ENCODE measurements at regions not wholly inside any gene's neighbourhood (a gene's known extent, or its start where the extent isn't known, plus 50 kb on each side); places are given as distances from the start of the nearest gene placed in this dataset.

DNA sequence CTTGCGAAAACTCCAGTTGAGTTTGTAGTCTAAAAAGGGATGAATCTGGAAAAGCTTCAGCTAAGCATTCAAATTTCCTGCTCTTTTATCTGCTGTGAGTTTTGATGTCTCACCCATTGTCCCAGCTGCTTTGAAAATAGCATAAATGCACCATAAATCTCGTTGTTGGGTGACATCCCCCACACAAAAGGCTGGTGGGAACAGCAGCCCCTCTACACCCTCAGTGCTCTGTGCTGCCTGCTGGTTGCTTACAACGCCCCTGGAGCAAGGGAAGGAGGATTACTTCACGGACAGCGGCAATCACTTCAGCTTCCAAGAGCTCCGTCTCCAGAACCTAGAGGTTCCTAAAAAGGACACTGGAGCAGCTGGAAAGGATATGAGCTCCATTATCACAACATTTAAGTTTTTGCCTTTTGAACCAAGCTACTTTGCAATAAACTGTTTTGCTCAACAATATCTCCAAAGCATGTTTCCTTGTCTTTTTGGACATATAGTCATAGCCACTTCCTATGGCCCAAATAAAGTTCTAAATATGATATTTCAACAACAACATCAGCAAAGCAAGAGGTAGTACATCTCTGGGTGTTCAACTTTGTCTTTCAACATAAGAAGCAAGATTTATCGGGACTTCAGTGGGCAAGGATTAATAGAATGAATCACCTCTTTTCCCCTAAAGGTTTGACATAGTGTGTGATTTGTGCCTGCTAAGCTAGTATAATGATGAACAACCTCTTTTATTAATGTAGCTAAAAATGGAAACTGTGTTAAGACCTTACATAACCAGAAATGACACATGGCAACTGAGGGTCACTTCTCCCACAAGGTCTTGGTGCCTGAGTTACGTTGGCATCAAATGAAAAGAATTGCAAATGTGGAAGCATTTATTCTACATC lies 413.5 kb downstream of the TXNL1 start:
- Histone ChIP-seq H3K27ac (no peak overlapping the region), H3K4me3 (no peak overlapping the region), H4K20me1 (ENCODE audit: low read depth) (no peaks in the 10 kb centered on the region), H3F3A (ENCODE audit: low read depth) (no peaks in the 10 kb centered on the region), H3K4me2 (no peak overlapping the region), H3K4me1 (no peaks in the 10 kb centered on the region), H3K36me3 (no peaks in the 10 kb centered on the region), H3K79me2 (ENCODE audit: low read depth) (no peaks in the 10 kb centered on the region), H3K27me3 (no peaks in the 10 kb centered on the region), H3K9me3 (ENCODE audit: low read depth) (no peaks in the 10 kb centered on the region), H2AFZ (replicated peaks) (peak overlapping the region; percentile 65), H3K9ac (no peak overlapping the region)
- Mint-ChIP-seq H3K36me3 (no peaks in the 10 kb centered on the region), H3K27ac (no peak overlapping the region), H3K9me3 (no peaks in the 10 kb centered on the region), H3K4me1 (no peaks in the 10 kb centered on the region), H3K4me3 (no peak overlapping the region), H3K27me3 (ENCODE audit: insufficient read depth, low read depth) (peaks cover 2% of the 10 kb centered on the region)
- peak; percentile 20 for DNase-seq (ENCODE audit: low spot score)
- TF ChIP-seq, protein P1, sequence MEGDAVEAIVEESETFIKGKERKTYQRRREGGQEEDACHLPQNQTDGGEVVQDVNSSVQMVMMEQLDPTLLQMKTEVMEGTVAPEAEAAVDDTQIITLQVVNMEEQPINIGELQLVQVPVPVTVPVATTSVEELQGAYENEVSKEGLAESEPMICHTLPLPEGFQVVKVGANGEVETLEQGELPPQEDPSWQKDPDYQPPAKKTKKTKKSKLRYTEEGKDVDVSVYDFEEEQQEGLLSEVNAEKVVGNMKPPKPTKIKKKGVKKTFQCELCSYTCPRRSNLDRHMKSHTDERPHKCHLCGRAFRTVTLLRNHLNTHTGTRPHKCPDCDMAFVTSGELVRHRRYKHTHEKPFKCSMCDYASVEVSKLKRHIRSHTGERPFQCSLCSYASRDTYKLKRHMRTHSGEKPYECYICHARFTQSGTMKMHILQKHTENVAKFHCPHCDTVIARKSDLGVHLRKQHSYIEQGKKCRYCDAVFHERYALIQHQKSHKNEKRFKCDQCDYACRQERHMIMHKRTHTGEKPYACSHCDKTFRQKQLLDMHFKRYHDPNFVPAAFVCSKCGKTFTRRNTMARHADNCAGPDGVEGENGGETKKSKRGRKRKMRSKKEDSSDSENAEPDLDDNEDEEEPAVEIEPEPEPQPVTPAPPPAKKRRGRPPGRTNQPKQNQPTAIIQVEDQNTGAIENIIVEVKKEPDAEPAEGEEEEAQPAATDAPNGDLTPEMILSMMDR (IDR thresholded peaks at IDR 0.05), result no peak
- TF ChIP-seq EZH2phosphoT487 (IDR thresholded peaks at IDR 0.05) (no peak), EZH2 (IDR thresholded peaks at IDR 0.05) (no peak)

DNA sequence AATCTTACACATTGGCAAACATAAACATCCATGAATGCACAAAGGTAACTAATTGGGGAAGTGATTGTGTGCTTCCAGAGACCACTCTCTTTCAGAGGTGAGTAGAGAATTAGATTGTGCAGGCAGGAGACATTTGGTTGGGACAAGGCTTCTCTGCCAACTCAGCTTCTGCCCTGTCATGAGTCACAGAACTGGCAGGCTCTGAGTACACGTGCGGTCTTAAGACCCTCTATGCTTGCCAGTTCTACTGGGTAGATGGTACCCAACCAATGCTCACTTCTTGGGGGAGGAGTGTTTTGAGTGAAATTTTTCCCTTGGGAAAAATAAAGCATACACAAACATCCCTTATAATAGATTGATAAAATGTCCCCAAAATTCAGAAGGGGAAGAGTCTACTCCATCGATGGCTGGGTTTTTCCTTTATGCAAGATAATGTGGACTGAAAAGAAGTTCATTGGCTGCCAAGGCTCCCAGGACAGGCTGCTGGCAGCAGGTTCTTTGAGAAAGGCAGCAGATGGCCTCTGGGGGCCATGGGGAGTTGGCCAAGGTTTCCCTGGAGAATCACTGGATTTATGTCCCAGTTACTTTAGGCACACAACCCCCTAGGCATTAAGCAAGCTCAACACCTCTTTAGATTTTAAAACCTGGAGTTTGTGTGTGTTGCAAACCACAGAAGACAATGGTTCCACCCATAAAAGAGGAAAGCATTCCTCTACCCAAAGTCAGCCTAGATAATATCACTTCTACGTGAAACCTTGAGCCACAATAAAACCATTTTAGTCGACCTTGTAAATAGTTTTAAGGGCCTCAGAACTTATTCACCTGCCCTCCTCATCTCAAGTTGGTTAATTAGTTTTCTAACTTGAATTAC lies 417.0 kb downstream of the TXNL1 start:
- Histone ChIP-seq H3K27me3 (no peaks in the 10 kb centered on the region), H3K79me2 (ENCODE audit: low read depth) (no peaks in the 10 kb centered on the region), H3K9ac (no peak overlapping the region), H3K4me1 (no peaks in the 10 kb centered on the region), H3K27ac (no peak overlapping the region), H4K20me1 (ENCODE audit: low read depth) (no peaks in the 10 kb centered on the region), H3K9me3 (ENCODE audit: low read depth) (no peaks in the 10 kb centered on the region), H3K36me3 (no peaks in the 10 kb centered on the region), H3F3A (ENCODE audit: low read depth) (no peaks in the 10 kb centered on the region), H2AFZ (replicated peaks) (no peak overlapping the region), H3K4me2 (no peak overlapping the region), H3K4me3 (no peak overlapping the region)
- peaks cover 5% of the 10 kb centered on the region for H3K9me3 Mint-ChIP-seq
- no peak overlapping the region for H3K4me3 Mint-ChIP-seq
- H3K4me1 Mint-ChIP-seq, result no peaks in the 10 kb centered on the region
- H3K27me3 Mint-ChIP-seq (ENCODE audit: insufficient read depth, low read depth), result peaks cover 2% of the 10 kb centered on the region
- DNase-seq (ENCODE audit: low spot score), result no peak
- H3K27ac Mint-ChIP-seq, result no peak overlapping the region
- no peaks in the 10 kb centered on the region for H3K36me3 Mint-ChIP-seq
- TF ChIP-seq, protein P1 (IDR thresholded peaks at IDR 0.05), result no peak
- TF ChIP-seq EZH2 (IDR thresholded peaks at IDR 0.05) (no peak), EZH2phosphoT487 (IDR thresholded peaks at IDR 0.05) (no peak)

DNA sequence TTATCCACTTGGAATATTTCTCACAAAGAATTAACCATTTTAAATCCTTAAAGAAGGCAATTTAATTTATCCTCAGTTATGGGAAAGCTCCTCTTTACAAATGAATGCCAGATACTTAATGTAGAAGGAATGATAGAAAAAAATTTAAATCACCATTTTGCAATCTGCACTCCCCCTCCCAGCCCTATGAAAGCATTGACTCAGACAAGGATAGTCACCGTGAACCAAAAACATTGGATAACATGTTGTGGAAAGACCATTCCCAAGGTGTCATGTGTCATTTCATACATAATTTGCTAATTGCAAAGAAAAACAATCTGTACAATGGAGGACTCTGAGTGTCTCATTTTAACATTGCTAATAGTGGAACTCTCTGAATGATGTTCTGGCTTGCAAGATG lies 421.0 kb downstream of the TXNL1 start:
- no peak overlapping the region for H3K4me2 ChIP-seq
- Mint-ChIP-seq H3K27me3 (ENCODE audit: insufficient read depth, low read depth) (peaks cover 2% of the 10 kb centered on the region), H3K36me3 (no peaks in the 10 kb centered on the region), H3K4me3 (no peak overlapping the region), H3K9me3 (peaks cover 5% of the 10 kb centered on the region), H3K4me1 (no peaks in the 10 kb centered on the region), H3K27ac (no peak overlapping the region)
- no peak overlapping the region for H3K4me3 ChIP-seq
- no peak overlapping the region for H3K9ac ChIP-seq
- H3K4me1 ChIP-seq, result no peaks in the 10 kb centered on the region
- H3F3A ChIP-seq (ENCODE audit: low read depth), result no peaks in the 10 kb centered on the region
- no peak overlapping the region for H2AFZ ChIP-seq (replicated peaks)
- DNase-seq (ENCODE audit: low spot score), result no peak
- no peaks in the 10 kb centered on the region for H3K36me3 ChIP-seq
- no peaks in the 10 kb centered on the region for H3K79me2 ChIP-seq (ENCODE audit: low read depth)
- no peaks in the 10 kb centered on the region for H3K27me3 ChIP-seq
- H3K27ac ChIP-seq, result no peak overlapping the region
- H3K9me3 ChIP-seq (ENCODE audit: low read depth), result no peaks in the 10 kb centered on the region
- TF ChIP-seq EZH2 (IDR thresholded peaks at IDR 0.05), result no peak
- TF ChIP-seq, protein P1 (IDR thresholded peaks at IDR 0.05), result no peak
- no peak for TF ChIP-seq EZH2phosphoT487 (IDR thresholded peaks at IDR 0.05)
- H4K20me1 ChIP-seq (ENCODE audit: low read depth), result no peaks in the 10 kb centered on the region
